Stimulated activated CD8-positive, alpha-beta memory T cell treated with anti-CD3 and anti-CD28 coated beads, Interleukin-15, amount 100 ng/mL, for 24 hours (primary cell): ENCODE measurements at regions not wholly inside any gene's neighbourhood (a gene's known extent, or its start where the extent isn't known, plus 50 kb on each side); places are given as distances from the start of the nearest gene placed in this dataset.

Source experiments
- DNase-seq: peaks from one replicate; pipeline ENCODE4 v3.0.0-alpha.2; 2020; ENCODE audit warnings: low read depth

DNA sequence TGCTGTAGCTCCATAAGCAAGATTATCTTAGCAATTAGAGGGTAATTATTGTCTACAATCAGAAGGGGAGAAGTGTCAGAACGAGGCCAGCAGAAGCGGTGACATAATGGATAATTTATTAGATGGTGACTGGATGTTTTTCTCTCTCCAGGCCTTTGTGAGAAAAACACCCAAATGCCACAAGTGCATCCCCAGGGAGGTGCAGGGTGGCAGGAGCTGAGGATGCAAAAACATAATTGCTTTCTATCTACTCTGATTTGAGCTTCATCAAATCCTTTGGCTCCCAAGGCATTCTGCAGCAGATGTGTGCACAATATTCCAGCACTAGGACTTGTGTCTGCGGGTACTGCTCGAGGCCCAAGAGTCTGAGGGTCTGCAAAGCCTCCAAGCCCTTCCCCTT lies 220.1 kb upstream of the SERP2 start:
- no peak for DNase-seq

DNA sequence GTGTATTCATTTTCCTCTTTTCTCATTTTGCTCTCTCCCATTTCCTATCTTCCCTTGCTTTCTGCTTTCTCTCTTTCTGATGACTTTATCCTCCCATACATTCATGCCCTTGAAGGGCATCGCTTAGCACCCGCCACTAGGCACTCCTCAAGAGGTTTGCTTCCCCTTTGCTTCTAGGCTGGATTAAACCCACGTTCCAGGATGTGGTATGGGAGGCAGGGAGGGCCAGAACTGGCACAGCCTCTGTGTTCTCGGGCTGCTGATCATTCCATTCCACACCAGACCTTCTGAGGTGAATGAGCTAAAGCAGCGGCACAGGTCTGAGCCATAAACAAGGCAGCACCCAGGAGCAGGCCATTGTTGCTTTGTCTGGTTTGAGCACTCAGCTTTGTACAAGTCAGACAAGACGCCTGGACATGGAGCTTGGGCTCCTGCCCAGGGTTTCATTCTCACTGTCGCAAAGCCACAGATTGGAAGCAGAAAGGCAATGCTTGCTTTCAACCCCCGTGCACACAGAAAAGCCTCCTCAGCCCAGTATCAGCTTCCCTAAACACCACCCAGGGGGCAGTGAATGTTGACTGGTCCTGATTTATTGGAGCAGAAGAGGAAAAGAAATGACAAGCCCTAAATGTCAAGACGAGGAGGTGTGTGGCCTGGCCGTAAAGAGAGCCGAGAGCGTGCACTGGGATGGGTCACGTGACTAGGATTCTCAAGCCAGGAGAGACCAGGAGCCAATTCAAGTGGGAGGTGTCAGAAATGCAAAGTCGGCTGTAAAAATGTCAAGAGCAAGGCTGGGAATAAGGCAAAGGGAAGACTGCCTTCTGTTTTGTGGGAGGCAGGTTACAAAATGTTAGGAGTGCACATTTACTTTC lies 218.0 kb upstream of the SERP2 start:
- no peak for DNase-seq

DNA sequence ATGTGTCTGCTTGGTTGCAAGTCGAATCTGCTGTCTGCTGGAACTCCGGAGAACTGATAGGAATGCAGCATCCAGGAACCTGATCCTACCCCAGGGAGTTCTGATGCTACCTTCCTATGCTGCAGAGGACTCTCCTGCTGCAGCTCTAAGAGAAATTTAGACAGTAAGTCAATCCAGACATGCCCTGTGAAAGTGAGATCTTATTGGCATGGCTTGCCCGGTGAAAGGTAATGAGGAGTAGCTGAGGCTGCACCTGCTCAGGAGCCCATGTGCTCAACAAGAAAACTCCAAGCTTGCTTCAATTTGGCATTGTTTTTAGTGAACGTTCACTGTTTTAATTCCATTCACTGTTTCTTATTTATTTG lies 217.3 kb upstream of the SERP2 start:
- DNase-seq, result no peak

DNA sequence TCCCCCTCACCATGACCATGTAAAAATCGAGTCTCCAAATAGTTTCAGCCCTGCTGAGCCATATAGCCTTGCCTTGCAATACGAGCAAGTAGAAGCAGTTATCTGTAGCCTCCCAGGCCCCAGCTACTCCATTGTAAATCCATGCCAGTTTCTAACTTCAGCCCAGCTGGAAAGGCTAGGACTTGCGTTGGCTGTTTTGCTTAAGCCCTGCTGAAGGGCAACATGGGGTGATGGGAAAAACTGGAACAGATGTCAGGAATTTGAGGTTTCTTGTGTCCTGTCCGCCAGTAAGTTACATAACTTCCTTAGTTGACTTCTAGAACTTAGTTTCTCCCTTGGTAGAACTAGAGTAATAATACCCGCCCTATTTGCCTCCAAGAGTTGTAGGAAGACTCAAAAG lies 216.0 kb upstream of the SERP2 start:
- DNase-seq, result no peak

DNA sequence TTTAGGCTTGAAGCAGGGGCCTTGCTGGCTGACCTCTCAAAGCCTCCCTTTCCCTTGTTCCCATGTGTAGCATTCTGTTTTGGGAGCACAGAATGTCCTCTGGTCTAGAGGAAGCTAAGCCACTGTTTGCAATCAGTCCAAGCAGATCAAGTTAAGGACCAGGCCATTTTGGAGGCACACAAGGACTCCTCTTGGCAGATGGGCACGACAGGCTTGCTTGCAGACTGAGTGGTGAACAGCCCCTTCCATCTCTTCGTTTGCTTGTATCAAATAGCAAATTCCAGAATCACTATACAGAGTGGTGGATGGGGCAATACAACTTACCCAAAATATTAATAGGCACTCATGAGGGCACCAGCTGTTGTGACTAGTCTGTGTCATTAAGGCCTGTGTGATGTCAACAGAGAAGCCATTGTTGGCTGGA lies 215.5 kb upstream of the SERP2 start:
- DNase-seq, result no peak

DNA sequence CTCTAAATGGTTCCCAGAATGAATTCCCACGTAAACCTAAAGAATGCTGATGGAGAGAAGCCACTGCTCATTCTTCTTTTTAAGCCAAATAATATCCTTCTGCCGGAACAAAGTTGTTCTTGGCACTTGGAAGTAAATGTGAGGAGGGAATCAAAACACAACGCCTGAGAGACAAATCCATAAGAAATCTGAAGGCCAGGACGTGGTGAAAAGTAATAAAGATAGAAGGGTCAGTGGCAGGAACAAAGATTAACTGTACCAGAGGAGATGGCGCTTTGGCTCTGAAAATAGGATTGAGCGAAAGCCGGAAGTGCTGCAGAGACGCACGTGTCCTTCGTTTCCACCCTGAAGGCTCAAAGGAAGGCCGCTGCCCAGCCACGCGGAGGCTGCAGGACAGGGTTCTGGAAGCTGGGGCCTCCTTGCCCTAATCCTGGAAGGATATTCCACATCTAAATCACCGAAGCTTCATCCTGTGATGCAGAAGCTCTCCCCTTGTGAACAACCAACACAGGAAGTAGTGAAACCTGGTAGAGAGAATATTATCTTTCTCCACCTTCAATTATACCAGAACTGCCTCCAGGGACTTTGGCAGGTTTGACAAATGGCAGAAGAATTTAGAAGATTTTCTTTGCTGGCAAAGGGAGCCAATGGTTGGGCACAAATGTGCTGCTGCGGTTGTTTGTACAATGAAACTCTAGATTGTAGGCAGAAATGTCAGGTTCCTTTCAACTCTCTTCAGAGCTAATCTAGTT lies 214.6 kb upstream of the SERP2 start:
- no peak for DNase-seq

DNA sequence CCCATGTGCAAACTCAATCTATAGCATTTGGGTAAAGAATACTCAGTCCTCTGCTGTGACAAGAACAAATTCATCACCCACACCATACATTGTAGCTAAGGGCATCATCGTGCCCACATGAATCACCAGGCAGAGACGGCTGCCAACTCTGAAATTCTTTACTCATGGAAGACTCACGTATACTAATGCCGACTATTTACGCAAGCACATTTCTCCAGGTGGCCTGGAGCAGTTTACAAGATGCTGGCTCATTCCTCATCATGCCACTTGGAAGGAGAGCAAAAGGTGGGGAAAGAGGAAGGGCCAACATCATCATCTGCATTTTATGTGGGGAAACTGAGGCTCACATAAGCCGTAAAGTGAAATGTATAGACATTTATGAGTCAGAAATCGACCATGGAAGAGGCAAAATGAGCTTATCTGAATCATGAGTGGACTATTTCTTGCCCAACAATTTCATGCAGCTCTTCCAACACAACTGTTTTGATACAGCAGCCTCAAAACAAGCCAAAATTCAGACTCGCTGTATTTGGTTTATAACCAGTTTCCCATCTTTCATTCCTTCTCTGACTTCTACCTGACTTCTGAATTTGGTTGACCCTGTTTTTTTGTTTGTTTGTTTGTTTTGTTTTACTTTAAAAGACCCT lies 213.9 kb upstream of the SERP2 start:
- no peak for DNase-seq

DNA sequence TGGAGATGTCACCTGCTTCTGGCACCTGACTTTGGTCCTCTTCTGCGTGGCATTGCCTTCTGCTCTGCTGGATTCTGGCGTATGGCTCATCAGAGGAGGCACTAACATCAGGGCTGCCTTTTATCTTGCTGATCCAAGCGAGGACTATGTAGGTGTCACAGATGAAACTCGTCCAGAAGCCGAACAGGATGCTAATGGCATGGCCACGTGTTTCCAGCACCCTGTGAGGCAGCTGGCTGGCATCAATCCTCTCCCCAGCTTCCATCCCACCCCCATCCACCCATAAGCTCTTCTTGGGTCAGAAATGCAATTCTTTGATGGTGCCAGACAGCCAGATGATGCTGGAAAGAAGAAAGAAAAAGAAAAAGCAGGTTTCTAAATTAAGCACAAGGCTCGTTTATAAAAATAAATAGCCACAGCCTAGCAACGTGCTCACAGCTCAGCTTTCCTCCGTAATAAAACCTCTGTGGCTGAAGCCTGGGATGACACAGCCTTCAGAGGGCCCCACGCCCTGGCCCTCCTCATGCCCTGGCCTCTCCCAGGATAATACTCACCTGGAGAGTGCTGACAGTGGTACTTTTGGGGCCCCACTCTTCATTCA lies 212.9 kb upstream of the SERP2 start:
- no peak for DNase-seq

DNA sequence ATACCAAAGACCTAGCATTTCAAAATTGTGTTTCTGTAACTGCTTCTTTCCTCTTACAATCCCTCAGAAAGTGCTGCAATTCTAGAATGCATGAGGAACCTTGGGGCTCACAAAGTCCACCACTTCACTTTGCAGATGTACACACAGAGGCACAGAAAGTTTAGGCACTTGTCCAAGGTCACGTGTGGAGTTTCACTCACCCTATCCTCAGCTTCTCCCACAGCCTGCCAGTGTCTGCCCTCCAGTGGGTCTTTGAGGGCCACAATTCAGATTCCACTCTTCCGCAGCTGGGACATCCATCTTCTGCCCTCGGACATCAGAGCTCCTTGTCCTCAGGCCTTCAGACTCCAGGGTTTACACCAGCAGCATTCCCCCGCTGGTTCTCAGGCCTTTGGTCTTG lies 210.5 kb upstream of the SERP2 start:
- DNase-seq, result no peak

DNA sequence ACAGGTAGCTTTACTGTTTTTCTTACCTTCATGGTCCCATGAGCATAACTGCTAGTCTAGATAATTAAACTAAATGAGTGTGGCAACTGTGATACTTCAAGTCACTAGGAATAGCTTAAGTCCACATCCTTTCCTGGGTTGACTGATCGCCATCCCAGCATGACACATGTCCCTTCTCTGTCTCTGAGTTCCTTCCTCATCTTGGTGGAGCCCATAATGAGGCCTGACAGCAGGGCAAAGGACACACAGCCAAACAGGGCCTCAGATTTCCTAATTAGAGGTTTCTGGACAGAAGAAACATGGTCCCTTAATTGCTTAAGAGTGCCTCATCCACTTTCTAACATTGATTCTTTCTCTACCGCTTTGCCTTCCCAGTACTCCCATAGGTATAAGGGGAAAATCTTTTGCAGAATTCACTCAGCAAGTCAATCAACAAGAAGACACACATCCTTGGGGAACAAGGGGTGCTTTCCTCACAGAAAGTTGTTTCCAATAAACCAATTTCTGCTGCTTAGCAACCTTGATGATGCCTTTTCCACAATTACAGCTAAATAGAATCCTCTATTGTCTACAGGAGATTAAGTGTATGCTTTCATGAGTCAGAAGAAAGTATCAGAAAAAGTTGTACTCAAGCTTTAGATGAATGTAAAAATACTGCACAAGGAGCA lies 208.3 kb upstream of the SERP2 start:
- DNase-seq, result no peak

DNA sequence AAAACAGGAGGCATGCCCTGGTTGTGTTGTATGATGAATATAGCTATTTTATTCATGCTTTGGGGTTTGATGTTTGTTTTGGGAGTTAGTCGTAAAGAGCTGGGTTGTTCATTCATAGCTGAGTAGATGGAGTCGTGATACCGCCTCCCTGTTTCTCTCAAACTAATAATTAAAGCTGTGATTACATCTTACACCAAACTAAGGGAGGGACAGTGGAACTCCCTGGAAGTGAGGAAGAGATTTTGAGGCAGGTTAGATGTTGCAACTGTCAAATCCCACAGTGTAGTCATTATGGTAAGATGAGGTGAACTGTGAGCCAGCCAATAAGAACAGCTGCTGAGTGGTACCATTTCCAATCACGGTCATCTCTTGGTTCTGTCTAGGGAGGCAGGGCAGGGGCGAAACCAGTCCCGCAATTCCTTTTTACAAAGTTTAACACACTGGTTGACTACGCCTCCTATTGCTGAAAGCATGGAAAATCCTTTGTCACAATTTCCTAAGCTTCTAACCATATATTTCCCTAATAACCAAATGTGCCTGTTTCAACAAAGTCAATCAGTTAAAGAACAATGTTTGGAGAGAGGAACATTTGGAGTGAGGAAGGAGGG lies 207.6 kb upstream of the SERP2 start:
- DNase-seq, result no peak

DNA sequence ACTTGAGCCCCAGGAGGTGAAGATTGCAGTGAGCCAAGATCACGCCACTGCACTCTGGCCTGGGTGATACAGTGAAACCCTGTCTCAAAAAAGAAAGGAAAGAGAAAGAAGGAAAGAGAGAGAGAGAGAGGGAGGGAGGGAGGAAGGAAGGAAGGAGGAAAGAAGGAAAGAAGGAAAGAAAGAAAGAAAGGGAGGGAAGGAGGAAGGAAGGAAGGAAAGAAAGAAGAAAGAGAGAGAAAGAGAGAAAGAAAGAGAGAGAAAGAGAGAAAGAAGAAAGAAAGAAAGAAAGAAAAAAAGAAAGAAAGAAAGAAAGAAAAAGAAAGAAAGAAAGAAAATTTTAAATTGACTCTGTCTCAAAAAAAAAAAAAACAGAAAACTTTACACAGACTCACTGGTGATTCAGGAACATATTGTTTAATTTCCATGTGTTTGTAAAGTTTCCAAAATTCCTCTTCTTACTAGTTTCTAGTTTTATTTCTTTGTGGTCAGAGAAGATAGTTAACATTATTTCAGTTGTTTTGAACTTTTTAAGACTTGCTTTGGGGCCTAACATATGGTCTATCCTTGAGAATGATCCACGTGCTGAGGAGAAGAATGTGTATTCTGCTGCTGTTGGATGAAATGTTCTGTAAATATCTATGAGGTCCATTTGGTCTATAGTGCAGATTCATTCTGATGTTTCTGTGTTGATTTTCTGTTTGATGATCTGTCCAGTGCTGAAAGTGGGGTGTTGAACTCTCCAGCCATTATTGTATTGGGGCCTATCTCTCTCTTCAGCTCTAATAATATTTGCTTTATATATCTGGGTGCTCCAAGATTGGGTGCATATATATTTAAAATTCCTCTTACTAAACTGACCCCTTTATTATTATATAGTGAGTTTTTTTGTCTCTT lies 204.4 kb upstream of the SERP2 start:
- DNase-seq, result no peak

DNA sequence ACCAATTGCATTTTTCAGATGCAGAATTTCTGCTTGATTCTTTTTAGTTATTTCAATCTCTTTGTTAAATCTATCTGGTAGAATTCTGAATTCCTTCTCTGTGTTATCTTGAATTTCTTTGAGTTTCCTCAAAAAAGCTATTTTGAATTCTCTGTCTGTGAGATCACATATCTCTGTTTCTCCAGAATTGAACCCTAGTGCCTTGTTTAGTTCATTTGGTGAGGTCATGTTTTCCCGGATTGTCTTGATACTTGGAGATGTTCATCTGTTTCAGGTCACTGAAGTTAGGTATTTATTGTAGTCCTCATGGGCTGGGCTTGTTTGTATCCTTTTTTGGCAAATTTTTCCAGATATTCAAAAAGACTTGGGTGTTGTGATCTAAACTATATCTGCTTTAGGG lies 202.9 kb upstream of the SERP2 start:
- no peak for DNase-seq

DNA sequence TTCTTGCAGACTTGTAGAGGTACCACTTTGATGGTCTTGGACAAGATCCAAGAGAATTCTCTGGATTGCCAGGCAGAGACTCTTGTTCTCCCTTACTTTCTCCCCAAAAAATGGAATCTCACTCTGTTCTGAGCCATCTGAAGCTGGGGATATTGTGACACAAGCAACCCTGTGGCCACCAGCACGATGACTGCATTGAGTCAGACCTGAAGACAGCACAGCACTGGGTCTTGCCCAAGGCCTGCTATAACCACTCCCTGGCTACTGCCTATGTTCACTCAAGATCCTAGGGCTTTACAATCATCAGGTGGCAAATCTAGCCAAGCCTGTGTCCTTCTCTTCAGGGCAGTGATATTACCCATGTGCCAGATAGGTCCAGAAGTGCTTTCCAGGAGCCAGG lies 202.5 kb upstream of the SERP2 start:
- no peak for DNase-seq

DNA sequence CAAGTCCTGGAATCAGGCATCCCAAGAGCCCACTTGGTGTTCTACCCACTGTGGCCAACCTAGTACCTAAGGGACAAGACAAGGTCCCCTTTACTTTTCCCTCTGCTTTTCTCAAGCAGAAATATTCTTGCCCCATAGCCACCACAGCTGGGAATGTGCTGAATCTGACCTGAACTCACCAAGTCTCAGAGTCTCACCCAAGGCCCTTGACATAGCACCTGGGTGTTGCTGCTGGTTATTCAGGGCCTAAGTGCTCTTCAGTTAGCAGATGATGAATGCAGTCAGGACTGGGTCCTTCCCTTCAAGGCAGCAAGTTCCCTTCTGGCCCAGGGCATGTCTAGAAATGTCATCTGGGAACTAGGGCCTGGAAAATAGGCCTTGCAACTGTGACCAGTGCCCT lies 201.8 kb upstream of the SERP2 start:
- no peak for DNase-seq

DNA sequence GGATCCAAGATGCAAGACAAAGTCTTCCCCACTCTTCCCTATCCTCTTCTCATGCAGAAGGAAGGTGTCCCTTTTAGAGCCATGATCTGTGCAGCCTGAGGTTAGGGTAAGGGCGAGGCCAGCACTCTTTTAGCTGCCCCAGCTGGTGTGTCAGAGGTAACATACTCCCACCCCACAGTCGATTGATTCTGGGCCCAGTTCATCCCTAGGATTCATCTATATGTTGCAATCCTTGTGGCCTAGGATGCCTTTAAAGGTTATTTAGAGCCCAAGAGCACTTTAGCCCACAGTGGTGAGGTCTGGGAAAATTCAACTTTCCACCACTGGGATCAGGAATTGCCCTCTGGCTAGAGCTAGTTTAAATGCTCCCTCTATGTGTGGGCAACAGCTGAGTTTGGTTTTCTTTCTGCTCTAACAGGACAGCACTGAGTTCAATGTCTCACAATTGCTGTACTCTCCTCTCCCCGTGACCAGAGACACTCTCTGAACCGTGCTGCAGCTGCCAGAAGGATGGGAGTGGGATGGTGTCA lies 201.3 kb upstream of the SERP2 start:
- no peak for DNase-seq

DNA sequence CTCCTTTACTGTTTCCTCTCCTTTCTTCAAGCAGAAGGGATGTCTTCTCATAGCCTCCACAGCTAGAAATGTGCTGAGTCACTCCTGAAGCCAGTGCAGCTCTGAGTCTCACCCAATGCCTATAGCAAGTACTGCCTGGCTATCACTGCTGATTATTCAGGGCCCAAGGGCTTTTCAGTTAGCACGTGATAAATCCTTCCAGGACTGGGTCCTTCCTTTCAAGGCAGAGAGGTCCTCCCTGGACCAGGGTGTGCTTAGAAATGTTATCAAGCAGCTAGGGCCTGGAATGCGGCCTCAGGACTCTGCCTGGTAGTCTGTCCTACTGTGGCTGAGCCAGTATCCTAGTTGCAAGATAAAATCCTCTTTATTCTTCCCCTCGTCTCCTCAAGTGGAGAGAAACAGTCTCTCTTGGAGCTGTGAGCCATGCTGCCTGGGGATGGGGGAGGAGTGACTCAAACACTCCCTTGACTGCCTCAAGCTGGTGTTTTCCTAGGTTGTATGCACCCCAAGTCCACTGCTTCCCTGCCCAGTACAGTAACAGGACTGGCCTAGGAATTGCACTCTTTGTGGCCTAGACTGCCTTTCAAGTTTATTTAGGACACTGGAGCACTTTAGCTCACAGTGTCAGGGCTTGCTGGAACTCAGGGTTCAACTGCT lies 198.7 kb upstream of the SERP2 start:
- no peak for DNase-seq

DNA sequence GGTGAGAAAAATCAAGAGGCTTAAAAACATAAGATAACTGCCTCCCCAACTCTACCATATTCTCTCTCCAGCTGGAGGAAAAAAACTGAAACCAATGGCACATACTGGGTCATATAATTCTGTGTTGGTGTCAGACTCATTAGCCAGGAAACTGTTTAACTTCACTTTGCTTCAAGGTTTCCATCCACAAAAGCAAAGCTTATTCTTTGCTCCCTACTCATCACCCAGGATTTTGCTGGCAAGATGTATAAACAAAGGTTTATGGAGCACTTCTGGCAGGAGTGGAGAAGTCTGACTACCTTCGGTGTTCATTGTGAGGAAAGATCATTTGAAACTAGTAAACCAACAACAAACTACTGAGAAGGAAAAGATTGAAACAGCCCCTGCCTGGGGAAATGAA lies 197.5 kb upstream of the SERP2 start:
- no peak for DNase-seq

DNA sequence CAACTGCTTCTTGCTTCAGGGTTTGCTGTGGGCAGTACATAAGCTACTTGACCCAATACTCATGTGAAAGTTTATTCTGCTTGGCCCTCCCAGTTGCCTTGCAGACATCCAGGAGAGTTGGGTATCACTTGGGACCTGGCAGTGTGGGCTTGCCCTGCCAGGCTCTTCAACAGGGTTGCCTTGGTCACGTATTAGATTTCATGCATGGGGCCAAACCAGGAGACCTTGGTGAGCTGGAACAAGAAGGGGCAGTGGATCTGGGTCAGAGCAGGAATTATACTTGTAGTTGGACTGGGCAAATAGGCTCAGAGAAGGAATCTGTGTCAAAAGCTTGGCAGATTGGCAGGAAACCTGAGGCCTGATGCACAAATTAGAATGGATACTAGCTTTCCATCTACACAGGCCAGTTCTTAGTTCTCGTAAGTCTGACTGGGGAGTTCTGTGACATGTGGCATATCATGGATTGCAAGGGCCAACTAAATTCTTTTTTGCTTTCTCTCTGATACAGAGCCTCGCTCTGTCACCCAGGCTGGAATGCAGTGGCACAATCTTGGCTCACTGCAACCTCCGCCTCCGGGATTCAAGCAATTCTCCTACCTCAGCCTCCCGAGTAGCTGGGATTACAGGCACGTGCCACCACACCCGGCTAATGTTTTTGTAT lies 192.6 kb upstream of the SERP2 start:
- DNase-seq, result no peak
